ENCODE measurements at regions not wholly inside any gene's neighbourhood (a gene's known extent, or its start where the extent isn't known, plus 50 kb on each side); places are given as distances from the start of the nearest gene placed in this dataset.

DNA sequence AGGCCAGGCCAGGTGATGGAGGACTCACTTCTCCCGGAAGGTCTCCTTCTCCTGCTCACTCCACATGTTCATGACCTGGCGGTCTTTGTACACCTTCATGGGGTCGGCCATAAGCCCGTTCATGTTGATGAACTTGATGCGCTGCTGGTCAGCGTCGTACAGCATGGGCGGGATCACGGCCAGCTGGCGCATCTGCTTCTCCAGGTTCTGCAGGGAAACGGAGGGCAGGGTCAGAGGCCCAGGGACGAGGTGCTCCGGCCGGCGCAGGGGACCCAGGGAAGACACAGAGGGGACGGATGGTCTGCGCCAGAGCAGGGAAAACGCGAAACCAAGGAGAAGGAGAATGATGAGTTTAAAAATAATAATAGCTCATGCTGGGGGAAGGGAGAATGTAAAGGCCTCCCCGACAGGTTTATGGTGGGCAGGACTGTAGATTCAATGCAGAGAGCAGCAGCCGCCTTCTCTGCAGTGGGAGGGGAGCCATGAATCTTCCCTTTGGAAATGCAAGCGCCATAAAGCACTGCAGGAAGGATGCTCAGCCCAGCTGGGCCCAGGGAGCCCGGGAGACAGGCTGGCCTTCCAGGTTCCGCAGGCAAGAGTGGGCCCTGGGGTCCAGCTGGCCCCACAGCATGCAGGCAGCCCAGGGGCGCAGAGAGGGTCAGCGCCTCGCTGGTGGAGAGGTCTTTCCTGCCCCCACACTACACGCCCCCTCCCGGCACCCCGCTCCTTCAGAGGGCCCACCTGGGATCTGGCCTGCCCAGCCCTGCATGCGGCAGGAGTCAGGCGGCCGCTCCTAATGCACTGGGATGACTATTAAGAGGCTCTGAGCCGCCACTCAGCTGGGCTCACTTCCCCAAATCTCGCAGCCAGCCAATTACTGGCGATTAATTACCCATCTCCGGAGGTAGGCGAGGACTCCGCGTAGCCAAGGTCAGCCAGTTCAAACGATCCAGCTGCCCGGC, 132.0 kb downstream of the RFLNA start:
- peak; percentile 68 for DNase-seq

- DNase-seq: no peak
Observed at GRCh38 chr12:124425667-124426066, 130.8 kb downstream of the RFLNA start.

GRCh38 chr12:124424516-124424905, 129.6 kb downstream of the RFLNA start:
- no peak for DNase-seq

DNA sequence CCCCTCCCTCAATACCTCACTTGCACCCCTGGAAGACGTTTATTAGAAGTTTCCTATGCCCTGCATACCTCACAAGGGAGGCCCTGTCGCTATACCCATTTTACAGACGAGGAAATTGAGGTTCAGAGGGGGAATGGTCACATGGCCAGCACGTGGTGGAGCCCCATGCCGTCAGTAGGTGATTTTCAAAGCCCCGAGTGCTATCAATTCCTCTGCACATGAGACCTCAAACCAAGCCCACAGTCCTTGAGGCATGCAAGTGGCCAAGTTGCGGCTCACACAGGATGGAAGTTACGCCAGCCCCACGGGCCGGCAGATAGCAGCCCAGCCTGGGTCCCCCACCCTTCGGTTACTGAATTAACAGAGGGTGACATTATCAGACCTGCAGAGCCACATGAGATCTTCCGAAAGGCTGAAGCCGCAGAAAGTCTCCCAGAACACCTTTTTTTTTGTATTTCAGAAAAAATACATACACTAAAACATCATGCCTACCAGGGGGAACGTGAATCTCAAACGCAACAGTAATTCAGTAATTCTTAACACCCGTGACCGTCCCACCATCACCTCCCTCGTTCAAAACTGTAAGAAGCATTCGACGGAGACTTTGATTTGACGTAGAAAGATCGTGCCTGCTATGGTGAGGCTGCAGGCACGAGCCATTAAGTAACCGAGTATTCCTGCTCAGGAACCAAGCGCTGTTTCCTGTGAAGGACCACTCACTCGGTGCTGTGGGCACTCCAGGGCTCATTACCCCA, 129.0 kb downstream of the RFLNA start:
- DNase-seq: no peak

- no peak for DNase-seq
Observed at GRCh38 chr12:124422570-124423523, 128.0 kb downstream of the RFLNA start.

DNA sequence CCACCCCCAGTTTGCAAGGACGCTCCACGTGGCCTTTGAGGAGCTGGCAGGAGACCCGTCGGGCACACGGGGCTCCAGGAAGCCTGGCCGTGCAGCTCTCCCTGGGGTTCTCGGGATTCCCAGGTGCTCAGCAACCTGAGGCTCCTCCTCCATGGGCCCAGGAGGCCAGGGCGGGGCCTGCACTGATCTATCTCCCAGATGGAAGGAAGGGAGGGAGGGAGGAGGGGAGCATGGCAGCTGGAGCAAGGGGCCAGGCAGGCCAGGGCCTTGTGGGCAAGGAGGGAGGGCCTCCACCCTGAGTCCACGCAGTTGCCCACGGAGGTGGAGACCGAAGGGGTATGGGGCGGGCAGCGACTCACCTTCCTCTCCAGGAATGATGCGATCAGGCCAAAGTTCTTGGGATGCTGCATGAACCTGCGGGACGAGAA, 127.3 kb downstream of the RFLNA start:
- DNase-seq: no peak

DNA sequence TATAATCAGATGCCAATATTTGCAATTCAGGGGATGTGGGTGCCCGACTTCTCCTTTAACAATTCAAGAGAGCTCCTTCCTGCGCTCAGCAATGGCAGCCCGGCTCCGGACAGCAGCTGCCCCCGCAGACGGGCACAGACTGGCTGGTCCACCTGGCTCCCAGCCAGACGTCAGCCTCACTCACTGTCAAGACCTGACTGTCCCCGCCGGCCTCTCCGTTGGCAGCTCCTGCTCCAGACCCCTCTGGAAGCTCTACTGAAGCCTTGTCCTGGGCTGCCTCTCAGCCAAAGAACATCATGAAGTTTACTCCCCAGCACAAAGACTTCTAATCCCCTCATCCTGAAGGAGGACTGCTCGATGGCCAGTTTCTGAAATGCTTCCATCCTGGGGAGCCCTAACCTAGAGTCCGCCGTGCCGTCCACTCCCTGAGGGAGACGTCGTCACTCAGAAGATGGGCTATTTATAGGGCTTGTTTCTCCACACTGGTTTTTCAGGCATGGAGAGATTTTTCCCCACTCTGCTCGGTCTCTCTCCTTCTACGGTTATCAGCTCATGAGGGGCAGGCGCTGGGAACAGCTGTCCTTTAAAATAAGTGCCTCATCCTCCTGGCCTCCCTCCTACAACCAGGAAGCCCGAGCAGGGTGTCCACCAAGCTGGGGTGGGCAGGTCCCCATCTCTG, 126.2 kb downstream of the RFLNA start:
- no peak for DNase-seq

DNA sequence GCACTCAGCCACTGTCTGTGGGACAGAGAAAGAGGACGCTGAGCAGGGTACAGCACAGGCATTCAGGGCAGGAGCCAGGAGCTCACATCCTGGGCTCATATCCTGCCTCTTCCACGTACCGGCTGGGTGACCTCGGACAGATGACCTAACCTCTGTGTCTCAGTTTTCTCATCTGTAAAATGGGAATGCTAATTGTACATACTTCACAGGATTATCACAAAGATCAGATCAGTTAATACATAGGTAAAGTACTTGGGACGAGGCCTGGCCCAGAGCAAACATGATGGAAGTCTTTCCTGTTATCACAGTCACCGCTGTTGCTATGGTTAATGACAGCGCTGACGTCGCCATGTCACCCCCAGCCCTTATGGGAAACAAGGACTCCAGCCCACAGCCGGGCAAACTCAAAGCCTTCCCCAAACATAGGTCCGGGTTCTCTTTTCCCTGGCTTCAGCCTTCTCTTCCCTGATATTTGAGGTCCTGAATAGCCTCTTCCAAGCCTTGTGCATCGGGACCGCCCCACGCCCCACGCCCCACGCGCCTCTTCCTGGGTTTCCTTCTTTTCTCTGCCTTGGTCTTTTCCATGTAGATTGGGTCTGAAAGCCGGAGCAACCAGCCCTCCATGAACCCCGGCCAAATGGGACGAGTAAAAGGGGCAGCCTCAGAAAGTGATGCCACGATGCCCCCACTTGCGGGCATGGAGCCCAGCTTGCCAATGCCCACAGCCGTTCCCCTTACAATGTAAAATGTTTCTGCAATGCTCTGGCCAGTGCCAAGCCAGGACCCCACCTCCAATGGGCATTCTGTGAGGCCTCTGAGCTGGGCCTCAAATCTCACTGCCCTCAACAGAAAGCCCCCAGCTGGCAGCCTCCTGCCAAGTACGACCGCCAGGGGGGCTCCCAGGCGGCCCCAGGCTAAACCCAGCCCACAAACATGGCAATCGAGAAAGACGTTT, 125.4 kb downstream of the RFLNA start:
- DNase-seq: no peak

GRCh38 chr12:124419292-124420040, 124.6 kb downstream of the RFLNA start:
- no peak for DNase-seq

GRCh38 chr12:124418791-124419190, 123.9 kb downstream of the RFLNA start:
- DNase-seq: no peak

- no peak for DNase-seq
Observed at GRCh38 chr12:124418156-124418555, 123.3 kb downstream of the RFLNA start.

DNA sequence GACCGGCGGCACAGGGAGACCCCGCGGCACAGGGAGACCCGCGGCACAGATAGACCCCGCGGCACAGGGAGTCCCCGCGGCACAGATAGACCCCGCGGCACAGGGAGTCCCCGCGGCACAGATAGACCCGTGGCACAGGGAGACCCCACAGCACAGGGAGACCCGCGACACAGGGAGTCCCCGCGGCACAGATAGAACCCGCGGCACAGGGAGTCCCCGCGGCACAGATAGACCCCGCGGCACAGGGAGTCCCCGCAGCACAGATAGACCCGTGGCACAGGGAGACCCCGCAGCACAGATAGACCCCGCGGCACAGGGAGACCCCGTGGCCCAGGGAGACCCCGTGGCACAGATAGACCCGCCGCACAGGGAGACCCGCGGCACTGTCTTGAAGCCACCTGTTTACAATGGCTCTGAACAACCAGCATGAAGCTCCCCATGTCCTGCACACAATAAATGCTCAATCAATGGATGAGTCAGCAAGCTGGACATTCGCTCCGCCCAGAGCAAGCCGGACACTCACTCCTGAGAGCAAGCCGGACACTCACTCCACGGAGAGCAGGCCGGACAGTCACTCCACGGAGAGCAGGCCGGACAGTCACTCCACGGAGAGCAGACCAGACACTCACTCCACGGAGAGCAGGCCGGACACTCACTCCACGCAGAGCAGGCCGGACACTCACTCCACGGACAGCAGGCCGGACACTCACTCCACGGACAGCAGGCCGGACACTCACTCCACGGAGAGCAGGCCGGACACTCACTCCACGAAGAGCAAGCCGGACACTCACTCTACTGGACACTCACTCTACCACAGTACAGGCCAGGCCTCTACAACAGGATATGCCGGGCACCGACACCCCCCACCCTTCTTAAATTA, 121.9 kb downstream of the RFLNA start:
- no peak for DNase-seq

DNA sequence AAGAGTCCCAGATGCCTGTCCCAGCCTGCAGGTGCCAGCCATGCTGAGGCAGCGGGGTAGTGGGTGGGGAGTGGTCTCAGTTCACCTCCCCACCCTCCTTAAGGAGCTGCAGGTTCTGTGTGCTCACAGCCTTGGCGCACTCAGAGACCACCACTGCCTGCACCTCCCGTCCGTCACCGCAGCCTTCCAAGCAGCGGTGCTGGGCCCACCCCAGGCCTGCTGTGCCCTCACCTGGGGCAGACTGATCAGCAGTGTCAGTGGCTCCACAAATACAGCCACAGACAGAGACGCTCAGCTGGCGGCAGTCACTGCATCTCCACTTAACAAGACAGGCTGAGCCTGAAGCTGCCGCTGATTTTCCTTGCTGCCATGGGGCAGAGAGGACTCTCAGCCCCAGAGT, 120.2 kb downstream of the RFLNA start:
- no peak for DNase-seq

DNA sequence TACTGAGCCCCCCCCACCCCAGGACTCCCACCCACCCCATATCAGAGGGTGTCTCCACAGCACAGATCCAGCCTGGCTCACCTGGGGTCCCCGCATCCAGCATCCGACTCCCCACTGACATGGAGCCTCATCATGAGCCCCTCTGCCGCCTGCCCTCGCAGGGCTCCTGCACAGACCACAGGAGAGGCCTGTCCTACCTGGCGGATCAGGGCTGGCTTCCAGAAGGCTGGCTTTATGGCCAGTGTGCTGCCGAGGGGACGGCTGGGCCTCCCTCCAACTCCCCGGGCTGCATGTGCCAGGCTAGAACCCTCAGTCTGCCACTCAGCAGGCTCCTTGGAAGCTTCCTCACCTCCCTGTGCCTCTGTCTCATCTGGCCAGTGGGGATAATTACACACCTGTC, 119.0 kb downstream of the RFLNA start:
- no peak for DNase-seq

DNA sequence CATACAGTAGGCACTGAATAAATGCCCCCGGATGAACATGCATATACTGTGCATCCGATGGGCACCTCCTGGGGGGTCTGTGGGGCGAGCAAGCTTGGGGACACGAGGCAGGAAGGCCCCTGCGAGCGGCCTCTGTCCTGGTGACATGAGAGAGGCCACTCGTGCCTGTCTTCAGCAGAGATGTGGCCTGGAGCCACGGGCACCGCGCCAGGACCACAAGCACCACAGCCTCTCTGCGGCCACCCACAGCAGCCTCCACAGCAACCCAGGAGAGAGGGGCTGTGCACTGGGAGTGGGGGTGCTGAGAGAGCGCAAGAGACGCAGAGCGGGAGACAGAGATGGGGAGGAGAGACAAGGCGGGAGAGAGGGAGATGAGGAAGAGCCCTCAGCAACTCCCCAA, 118.5 kb downstream of the RFLNA start:
- no peak for DNase-seq

DNA sequence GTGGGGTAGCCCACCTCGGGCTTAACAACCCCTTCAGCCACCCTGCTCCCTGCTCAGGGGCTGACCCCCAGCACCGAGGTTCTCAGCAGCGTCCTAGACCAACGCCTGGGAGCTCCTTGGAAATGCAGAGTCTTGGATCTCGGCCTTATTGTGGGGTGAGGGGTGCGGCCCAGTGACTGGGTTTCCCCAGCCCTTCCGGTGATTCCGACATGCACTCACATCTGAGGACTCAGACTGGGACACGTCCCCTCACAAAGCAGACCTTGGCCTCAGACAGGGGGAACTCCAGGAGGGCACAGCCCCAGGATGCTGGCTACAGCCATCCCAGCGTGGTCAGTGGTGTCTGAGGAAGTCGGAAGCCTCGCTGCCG, 117.7 kb downstream of the RFLNA start:
- no peak for DNase-seq

GRCh38 chr12:124411953-124412645, 117.2 kb downstream of the RFLNA start:
- no peak for DNase-seq

- DNase-seq: no peak
Observed at GRCh38 chr12:124411281-124411878, 116.5 kb downstream of the RFLNA start.
